Mammary epithelial cell (primary cell): ENCODE measurements at regions not wholly inside any gene's neighbourhood (a gene's known extent, or its start where the extent isn't known, plus 50 kb on each side); places are given as distances from the start of the nearest gene placed in this dataset.

Experiments used
- EZH2 ChIP-seq: IDR thresholded peaks from 2 replicates; pipeline ENCODE4 v1.6.1; 2012; ENCODE audit warnings: low read length, inconsistent platforms, borderline replicate concordance
- TF ChIP-seq, protein P1 (sequence below), 2 donors: IDR thresholded peaks in 1 of 2; conservative IDR thresholded peaks in 1 of 2; 2 replicates each; pipeline ENCODE4 v1.5.1; 2011 to 2012; ENCODE audit warnings: inconsistent platforms in 2 of 2, low read length in 2 of 2, mild to moderate bottlenecking in 2 of 2, control low read depth in 1 of 2, low read depth in 1 of 2; ENCODE audit not compliant: insufficient read depth in 1 of 2; ENCODE audit errors: extremely low read depth in 1 of 2

DNA sequence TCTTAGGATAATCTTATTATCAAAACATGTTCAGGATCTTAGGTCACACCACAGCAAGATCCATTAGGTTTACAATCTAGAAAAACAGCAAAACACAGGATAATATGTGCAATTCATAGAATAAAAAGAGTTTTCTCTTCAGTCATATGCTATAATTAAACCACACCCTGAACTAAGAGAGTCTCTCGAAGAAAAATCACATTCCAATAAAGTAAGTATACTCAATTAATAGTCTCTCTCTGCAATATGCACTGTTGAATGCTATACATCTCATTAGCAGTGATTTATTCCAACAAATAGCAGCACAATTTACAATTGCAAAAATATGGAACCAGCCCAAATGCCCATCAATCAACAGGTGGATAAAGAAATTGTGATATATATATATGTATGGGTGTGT is 383.7 kb downstream of the PPP3CA start:
- TF ChIP-seq, protein P1, sequence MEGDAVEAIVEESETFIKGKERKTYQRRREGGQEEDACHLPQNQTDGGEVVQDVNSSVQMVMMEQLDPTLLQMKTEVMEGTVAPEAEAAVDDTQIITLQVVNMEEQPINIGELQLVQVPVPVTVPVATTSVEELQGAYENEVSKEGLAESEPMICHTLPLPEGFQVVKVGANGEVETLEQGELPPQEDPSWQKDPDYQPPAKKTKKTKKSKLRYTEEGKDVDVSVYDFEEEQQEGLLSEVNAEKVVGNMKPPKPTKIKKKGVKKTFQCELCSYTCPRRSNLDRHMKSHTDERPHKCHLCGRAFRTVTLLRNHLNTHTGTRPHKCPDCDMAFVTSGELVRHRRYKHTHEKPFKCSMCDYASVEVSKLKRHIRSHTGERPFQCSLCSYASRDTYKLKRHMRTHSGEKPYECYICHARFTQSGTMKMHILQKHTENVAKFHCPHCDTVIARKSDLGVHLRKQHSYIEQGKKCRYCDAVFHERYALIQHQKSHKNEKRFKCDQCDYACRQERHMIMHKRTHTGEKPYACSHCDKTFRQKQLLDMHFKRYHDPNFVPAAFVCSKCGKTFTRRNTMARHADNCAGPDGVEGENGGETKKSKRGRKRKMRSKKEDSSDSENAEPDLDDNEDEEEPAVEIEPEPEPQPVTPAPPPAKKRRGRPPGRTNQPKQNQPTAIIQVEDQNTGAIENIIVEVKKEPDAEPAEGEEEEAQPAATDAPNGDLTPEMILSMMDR (conservative IDR thresholded peaks at IDR 0.05 in 1 of 2, IDR thresholded peaks at IDR 0.05 in 1 of 2; ENCODE audit: extremely low read depth in 1 of 2, insufficient read depth in 1 of 2, low read depth in 1 of 2, low read length in 2 of 2): no peak
- no peak for TF ChIP-seq EZH2
